Muscle of leg (tissue), 3 donors: ENCODE measurements at regions not wholly inside any gene's neighbourhood (a gene's known extent, or its start where the extent isn't known, plus 50 kb on each side); places are given as distances from the start of the nearest gene placed in this dataset.

Experiments used
- DNase-seq: peaks from one replicate; pipeline ENCODE4 v3.0.0; 2013
- H3K27ac ChIP-seq: one replicate; pipeline ENCODE4 v1.5.1; 2013; ENCODE audit warnings: mild to moderate bottlenecking, low read length, control low read depth
- H3K27me3 ChIP-seq: one replicate; pipeline ENCODE4 v1.6.1; 2013; ENCODE audit warnings: low read length; ENCODE audit not compliant: control insufficient read depth, insufficient read depth
- H3K36me3 ChIP-seq: one replicate; pipeline ENCODE4 v1.6.1; 2013; ENCODE audit warnings: low read length; ENCODE audit not compliant: control insufficient read depth, insufficient read depth
- H3K4me1 ChIP-seq: one replicate; pipeline ENCODE4 v1.6.1; 2013; ENCODE audit warnings: low read length; ENCODE audit not compliant: control insufficient read depth, insufficient read depth
- H3K4me3 ChIP-seq: one replicate; pipeline ENCODE4 v1.5.1; 2013; ENCODE audit warnings: low read length, control low read depth
- H3K9me3 ChIP-seq: replicated peaks from 2 replicates; pipeline ENCODE4 v1.6.1; 2013; ENCODE audit warnings: low read depth, low read length; ENCODE audit not compliant: control insufficient read depth
- WGBS: methylation state at CpG from one replicate; pipeline ENCODE4 v1.1.5; 2013; ENCODE audit warnings: missing lambda C conversion rate; ENCODE audit not compliant: insufficient coverage; 5-methylcytosine and 5-hydroxymethylcytosine counted together

DNA sequence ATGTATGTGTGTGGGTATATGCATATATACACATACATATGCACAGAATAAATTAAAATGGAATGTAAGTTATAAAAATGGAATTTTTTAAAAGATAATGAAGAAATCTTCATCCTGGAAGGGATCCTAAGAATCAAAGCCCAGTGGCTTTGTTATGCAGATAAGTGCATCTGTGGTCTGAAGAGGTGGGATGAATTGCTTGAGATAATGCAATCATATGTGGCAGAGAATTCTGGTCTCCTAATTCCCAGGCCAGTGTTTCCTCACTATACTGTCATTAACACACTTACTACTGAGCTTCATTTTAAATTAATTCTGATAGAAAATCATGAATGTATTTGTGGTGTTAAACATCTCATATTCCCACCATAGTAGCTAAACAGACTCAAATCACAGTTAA lies 86.7 kb upstream of the PRMT6 start:
- no peaks in the 10 kb centered on the region for H3K36me3 ChIP-seq
- H3K4me1 ChIP-seq: no peaks in the 10 kb centered on the region
- no peak overlapping the region for H3K27ac ChIP-seq
- H3K27me3 ChIP-seq: no peaks in the 10 kb centered on the region
- no peaks in the 10 kb centered on the region for H3K9me3 ChIP-seq
- H3K4me3 ChIP-seq: no peak overlapping the region
- no peak for DNase-seq

DNA sequence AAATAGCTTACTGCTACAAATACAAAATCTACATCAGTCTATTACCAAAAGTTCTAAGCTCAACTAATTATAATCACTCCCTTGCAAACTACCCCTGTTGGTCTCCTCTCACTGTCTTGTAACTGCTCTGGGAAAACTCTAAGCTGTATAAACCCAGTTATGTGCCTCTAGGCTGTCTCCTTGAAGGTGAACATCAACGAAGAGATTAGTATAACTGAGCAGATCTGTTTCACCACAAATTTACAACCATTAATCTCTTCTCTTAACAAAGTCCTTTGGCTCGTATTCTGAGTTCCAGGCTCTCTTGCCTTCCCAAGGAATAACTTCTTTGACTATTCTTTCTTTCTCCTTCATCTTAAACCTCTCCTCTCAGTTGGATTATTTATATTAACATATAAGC lies 84.4 kb upstream of the PRMT6 start:
- H3K27ac ChIP-seq: no peak overlapping the region
- WGBS: 20% methylated on average over 1 of the region's 2 CpGs
- no peak for DNase-seq
- H3K9me3 ChIP-seq: no peaks in the 10 kb centered on the region
- no peaks in the 10 kb centered on the region for H3K4me1 ChIP-seq
- H3K4me3 ChIP-seq: no peak overlapping the region
- H3K27me3 ChIP-seq: no peaks in the 10 kb centered on the region
- H3K36me3 ChIP-seq: no peaks in the 10 kb centered on the region

DNA sequence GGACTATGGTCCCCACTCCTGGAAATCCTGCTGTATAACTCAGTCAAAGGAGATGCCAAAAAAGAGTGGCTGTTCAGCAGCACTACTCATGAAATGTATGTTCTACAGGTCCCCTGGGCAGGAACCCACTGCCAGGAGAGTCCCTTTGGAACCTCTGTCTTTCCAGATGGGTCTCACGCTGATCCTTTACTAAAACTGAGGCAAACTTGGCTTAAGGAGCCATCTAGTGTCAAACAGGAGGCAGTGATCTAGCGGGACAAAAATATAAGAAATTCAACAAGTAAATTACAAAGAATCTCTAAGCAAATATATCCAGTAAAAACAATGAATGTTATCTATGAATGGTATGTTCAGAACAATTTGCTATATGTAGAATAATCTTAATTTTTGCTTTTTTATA lies 80.5 kb upstream of the PRMT6 start:
- Histone ChIP-seq H3K36me3 (no peaks in the 10 kb centered on the region), H3K4me1 (no peaks in the 10 kb centered on the region), H3K9me3 (no peaks in the 10 kb centered on the region), H3K27ac (no peak overlapping the region), H3K4me3 (no peak overlapping the region), H3K27me3 (no peaks in the 10 kb centered on the region)
- 43% methylated on average over 1 of the region's 2 CpGs for WGBS
- DNase-seq: no peak

DNA sequence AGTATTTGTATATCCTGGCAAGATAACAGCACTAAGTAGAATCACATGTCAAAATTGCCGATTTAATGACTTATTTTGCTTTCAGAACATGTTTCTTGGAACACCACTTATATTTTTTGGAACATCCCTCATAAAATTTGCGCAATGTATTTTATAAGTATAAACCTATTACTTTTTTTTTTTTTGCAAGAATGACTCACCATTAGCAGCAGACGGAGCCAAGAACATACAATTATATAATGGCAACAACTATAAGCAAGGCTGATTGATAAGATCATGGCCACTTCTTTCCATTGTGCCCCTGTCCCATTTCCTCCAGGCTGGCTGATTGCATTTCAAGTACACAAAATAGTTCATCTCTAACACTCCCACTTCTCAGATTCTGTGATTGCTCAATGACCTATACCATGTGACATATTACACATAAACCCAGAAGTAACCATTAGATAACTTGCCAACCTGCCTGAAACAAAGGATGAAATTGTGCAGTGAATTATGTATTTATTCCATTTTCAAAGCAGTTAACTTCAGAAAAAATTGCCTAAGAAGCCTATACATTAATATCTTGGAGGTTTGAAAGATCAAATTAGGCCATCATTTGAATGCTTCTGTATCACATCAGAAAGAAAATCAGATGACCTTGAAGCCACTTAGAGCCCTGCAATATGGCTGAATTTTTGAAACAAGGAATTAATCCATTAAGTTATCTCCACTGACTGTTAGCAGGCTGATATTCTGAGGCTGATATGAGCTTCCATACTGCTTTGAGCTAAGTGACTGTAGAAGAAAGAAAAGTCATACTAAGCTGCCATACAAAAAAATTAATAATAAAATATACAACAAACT lies 77.8 kb upstream of the PRMT6 start:
- no peaks in the 10 kb centered on the region for H3K4me1 ChIP-seq
- 20% methylated on average over 1 of the region's 3 CpGs for whole genome bisulfite sequencing
- no peaks in the 10 kb centered on the region for H3K27me3 ChIP-seq
- H3K9me3 ChIP-seq: no peaks in the 10 kb centered on the region
- H3K36me3 ChIP-seq: no peaks in the 10 kb centered on the region
- H3K4me3 ChIP-seq: no peak overlapping the region
- peak; percentile 93 for DNase-seq
- H3K27ac ChIP-seq: peak overlapping the region; percentile 4

DNA sequence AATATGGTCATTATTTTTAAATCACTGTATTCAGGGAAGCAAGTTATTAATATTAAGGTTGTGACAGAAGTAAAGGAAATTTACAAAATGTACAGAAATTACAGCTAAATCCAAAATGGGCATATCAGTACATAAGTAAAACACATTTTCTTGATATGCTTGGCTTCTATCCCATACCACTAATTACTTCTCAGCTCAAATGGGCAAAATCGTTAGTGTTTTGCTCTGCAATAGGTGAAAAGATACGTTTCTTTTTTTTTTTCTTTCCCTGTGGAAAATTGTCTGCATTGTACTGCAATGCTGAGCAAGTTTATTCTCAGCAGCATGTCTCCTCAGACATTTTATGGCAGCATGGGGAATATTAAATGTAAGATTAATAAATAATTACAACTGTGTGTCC lies 77.1 kb upstream of the PRMT6 start:
- Histone ChIP-seq H3K27ac (no peak overlapping the region), H3K27me3 (no peaks in the 10 kb centered on the region), H3K36me3 (no peaks in the 10 kb centered on the region), H3K9me3 (no peaks in the 10 kb centered on the region), H3K4me1 (no peaks in the 10 kb centered on the region), H3K4me3 (no peak overlapping the region)
- no CpG with 5 or more reads among the region's 2 CpGs for whole genome bisulfite sequencing
- no peak for DNase-seq

DNA sequence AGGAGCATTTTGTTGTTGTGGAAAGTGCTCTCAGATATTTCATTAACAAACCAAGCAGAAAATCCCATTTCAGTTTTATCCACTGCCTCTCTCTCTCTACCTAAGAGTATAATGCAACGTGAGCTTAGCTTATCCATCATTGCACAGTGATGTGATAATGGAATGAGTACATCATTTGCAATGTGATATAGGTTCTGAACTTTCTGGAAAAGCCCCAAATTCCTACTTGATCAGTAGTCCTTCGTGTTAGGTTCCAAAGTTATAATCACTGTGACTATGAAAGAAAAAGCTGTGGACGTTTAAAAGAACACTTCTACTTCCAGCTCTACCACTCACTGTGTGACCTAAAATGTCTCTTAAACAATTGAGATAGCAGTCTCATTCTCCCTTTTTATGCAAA lies 76.4 kb upstream of the PRMT6 start:
- no peaks in the 10 kb centered on the region for H3K4me1 ChIP-seq
- no peaks in the 10 kb centered on the region for H3K36me3 ChIP-seq
- no peak overlapping the region for H3K4me3 ChIP-seq
- H3K9me3 ChIP-seq: no peaks in the 10 kb centered on the region
- no peaks in the 10 kb centered on the region for H3K27me3 ChIP-seq
- H3K27ac ChIP-seq: no peak overlapping the region
- no CpG with 5 or more reads among the region's 3 CpGs for WGBS
- no peak for DNase-seq

DNA sequence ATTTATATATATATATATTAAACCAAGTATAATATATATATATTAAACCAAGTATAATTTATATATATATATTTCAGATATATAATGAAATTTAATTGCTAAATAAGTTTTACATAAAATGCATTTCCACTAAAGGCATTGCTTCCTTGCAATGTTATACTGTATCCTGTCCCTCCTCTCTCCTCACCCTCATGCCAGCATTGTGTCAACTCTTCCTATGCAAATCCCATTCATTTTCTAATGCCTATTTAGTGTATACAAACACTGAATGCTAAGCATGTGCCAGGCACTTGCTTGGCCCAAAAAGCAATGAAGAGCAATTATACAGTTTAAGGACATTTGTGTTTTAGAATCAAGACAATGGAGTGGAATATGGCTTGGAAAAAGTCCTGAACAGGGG lies 71.7 kb upstream of the PRMT6 start:
- Histone ChIP-seq H3K27ac (no peak overlapping the region), H3K4me1 (no peaks in the 10 kb centered on the region), H3K9me3 (no peaks in the 10 kb centered on the region), H3K27me3 (no peaks in the 10 kb centered on the region), H3K36me3 (no peaks in the 10 kb centered on the region), H3K4me3 (no peak overlapping the region)
- no peak for DNase-seq

DNA sequence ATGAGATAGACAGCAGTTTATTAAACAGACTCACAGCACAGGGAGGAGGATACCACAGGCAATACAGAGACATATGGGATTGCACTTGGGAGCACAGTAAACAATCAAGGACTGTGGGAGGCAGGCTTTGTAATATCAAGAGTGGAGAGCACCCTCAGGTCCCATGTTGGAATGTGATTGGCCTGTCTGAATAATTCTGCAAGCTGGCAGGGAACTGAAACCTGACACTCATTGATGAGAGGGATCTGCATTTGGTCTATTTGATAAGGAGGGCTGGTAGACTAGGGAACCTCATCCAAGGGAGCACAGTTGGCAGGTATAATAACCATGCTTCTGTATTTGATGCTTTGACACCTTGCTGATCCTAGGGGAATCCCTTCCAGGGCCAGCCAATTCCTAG lies 69.9 kb upstream of the PRMT6 start:
- no peak for DNase-seq
- no peaks in the 10 kb centered on the region for H3K4me1 ChIP-seq
- H3K27me3 ChIP-seq: no peaks in the 10 kb centered on the region
- H3K4me3 ChIP-seq: no peak overlapping the region
- H3K27ac ChIP-seq: no peak overlapping the region
- no peaks in the 10 kb centered on the region for H3K9me3 ChIP-seq
- H3K36me3 ChIP-seq: no peaks in the 10 kb centered on the region

DNA sequence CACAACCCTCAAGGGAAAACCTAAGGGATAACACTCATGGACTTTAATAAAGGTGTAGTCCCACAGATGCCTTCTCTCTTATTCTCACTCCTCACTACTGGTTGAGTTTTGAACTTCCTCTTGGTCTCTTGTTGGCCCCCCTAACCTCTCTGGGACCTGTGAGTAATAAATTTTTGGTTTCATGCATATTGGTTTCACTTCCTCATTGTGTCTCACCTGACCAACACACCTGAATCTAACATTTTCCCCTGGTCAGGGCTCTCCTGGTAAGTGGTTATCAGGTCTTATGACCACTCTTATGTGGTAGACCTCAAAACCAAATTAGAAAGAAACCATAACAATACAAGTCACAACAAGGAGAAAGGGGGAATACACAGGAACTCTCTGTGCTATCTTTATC lies 60.5 kb upstream of the PRMT6 start:
- Histone ChIP-seq H3K4me3 (no peak overlapping the region), H3K27ac (no peak overlapping the region), H3K4me1 (no peaks in the 10 kb centered on the region), H3K36me3 (no peaks in the 10 kb centered on the region), H3K9me3 (no peaks in the 10 kb centered on the region), H3K27me3 (no peaks in the 10 kb centered on the region)
- no peak for DNase-seq

DNA sequence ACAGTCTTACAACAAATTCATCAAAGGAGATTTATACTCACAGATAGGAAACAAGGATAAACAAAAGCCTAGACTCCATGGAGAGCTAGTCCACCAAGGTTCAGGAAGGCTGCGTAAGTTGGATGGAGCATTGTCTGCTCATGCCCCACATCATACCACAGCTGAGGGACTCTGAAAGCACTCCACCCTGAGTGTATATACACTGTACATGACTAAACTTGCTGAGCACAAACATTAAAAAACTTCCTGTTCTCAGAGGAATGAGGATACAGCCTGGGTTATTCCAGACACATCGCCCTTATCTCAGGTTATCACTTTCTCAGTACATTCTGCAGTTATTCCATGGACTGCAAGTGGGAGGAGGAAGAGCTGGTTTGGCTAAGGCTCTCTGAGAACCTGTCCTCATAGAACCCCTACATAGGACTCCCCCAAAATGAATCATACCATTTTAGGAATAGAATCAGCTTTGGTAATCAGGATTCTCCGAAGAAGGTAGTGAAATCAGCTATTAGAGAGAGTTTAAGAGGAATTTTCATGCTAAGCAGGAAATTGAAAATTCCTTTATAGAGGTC lies 58.0 kb upstream of the PRMT6 start:
- Histone ChIP-seq H3K4me1 (no peaks in the 10 kb centered on the region), H3K27ac (no peak overlapping the region), H3K9me3 (no peaks in the 10 kb centered on the region), H3K27me3 (no peaks in the 10 kb centered on the region), H3K36me3 (no peaks in the 10 kb centered on the region), H3K4me3 (no peak overlapping the region)
- WGBS: 100% methylated on average over 1 of the region's 3 CpGs
- DNase-seq: no peak

DNA sequence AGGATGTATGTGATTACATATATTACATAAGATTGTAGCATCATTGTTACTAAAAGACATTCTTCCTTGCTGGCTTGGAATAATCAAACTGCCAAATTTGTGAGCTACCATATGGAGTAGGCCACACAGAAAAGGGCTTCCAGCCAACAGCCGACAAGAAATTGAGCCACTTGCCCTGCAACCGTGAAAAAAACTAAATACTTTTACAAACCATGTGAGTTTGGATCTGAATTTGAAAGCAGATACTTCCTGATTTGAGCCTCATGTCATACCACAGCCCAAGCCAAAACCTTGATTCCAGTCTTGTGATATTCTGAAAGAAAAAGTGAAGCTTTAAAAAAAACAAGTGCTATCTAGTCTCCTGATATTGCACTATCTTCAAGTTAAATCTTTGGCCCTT lies 55.6 kb upstream of the PRMT6 start:
- H3K4me1 ChIP-seq: no peaks in the 10 kb centered on the region
- WGBS: no CpG with 5 or more reads among the region's 2 CpGs
- H3K9me3 ChIP-seq: no peaks in the 10 kb centered on the region
- H3K4me3 ChIP-seq: no peak overlapping the region
- H3K27me3 ChIP-seq: no peaks in the 10 kb centered on the region
- no peak overlapping the region for H3K27ac ChIP-seq
- no peaks in the 10 kb centered on the region for H3K36me3 ChIP-seq
- DNase-seq: peak; percentile 44
